ENCODE measurements at regions not wholly inside any gene's neighbourhood (a gene's known extent, or its start where the extent isn't known, plus 50 kb on each side); places are given as distances from the start of the nearest gene placed in this dataset.

- H3K4me3 Mint-ChIP-seq: no peak overlapping the region
- H3K36me3 Mint-ChIP-seq (ENCODE audit: low read depth): no peaks in the 10 kb centered on the region
- TF ChIP-seq CTCF (IDR thresholded peaks at IDR 0.05; ENCODE audit: unreplicated experiment in 3 of 3): no peak
- H3K27ac Mint-ChIP-seq: no peak overlapping the region
- H3K9me3 Mint-ChIP-seq: no peaks in the 10 kb centered on the region
- H3K27me3 Mint-ChIP-seq (ENCODE audit: low read depth): peaks cover 7% of the 10 kb centered on the region
- no peaks in the 10 kb centered on the region for H3K4me1 Mint-ChIP-seq
Observed at GRCh38 chr13:110070046-110070445, 236.9 kb downstream of the COL4A1 start.

- Mint-ChIP-seq H3K27me3 (ENCODE audit: low read depth) (peaks cover 7% of the 10 kb centered on the region), H3K4me1 (no peaks in the 10 kb centered on the region), H3K4me3 (no peak overlapping the region), H3K9me3 (no peaks in the 10 kb centered on the region), H3K36me3 (ENCODE audit: low read depth) (no peaks in the 10 kb centered on the region), H3K27ac (no peak overlapping the region)
- TF ChIP-seq CTCF (IDR thresholded peaks at IDR 0.05; ENCODE audit: unreplicated experiment in 3 of 3): no peak
Observed at GRCh38 chr13:110068176-110068473, 238.8 kb downstream of the COL4A1 start.

GRCh38 chr13:110067355-110068175 is 239.4 kb downstream of the COL4A1 start:
- Mint-ChIP-seq H3K27ac (no peak overlapping the region), H3K4me3 (no peak overlapping the region), H3K36me3 (ENCODE audit: low read depth) (no peaks in the 10 kb centered on the region), H3K4me1 (no peaks in the 10 kb centered on the region), H3K27me3 (ENCODE audit: low read depth) (peaks cover 7% of the 10 kb centered on the region), H3K9me3 (no peaks in the 10 kb centered on the region)
- no peak for TF ChIP-seq CTCF (IDR thresholded peaks at IDR 0.05; ENCODE audit: unreplicated experiment in 3 of 3)

GRCh38 chr13:110065780-110066179 is 241.2 kb downstream of the COL4A1 start:
- no peak for TF ChIP-seq CTCF (IDR thresholded peaks at IDR 0.05; ENCODE audit: unreplicated experiment in 3 of 3)
- Mint-ChIP-seq H3K27ac (no peak overlapping the region), H3K9me3 (no peaks in the 10 kb centered on the region), H3K27me3 (ENCODE audit: low read depth) (peaks cover 6% of the 10 kb centered on the region), H3K4me3 (no peak overlapping the region), H3K36me3 (ENCODE audit: low read depth) (no peaks in the 10 kb centered on the region), H3K4me1 (no peaks in the 10 kb centered on the region)

GRCh38 chr13:110063490-110064421 is 243.2 kb downstream of the COL4A1 start:
- no peak overlapping the region for H3K4me3 Mint-ChIP-seq
- H3K27ac Mint-ChIP-seq: no peak overlapping the region
- H3K4me1 Mint-ChIP-seq: no peaks in the 10 kb centered on the region
- TF ChIP-seq CTCF (IDR thresholded peaks at IDR 0.05; ENCODE audit: unreplicated experiment in 3 of 3): no peak
- no peaks in the 10 kb centered on the region for H3K36me3 Mint-ChIP-seq (ENCODE audit: low read depth)
- H3K9me3 Mint-ChIP-seq: no peaks in the 10 kb centered on the region
- peaks cover 3% of the 10 kb centered on the region for H3K27me3 Mint-ChIP-seq (ENCODE audit: low read depth)

Measured in nephron (organoid).